ENCODE measurements at regions not wholly inside any gene's neighbourhood (a gene's known extent, or its start where the extent isn't known, plus 50 kb on each side); places are given as distances from the start of the nearest gene placed in this dataset.

DNA sequence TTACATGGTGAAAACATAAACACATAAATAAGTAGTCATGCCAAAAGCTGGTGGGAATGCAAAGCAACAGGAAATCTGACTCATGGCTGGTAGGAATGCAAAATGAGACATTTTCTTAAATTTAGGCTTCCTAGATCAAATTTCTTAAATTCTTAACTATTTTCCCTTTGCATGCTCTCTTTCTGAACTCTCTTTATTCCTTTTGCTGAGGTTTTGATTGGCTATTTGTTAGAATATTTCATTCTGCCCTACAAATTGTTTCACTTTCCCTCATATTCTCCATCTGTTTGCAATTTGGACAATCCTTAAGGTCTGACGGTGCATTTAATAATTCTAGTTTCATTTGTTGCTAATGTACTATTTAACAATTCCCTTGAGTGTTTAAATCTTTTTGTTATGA, 437.5 kb upstream of the RGS17 start:
- H3K4me3 Mint-ChIP-seq, result no peak overlapping the region
- ChIA-PET POLR2A (no interaction called here), CTCF (no interaction called here)
- no peaks in the 10 kb centered on the region for H3K4me1 Mint-ChIP-seq
- ATAC-seq (ENCODE audit: low read depth) (no peak), DNase-seq (no peak)
- H3K36me3 Mint-ChIP-seq (ENCODE audit: low read depth), result no peaks in the 10 kb centered on the region
- H3K9me3 Mint-ChIP-seq, result no peaks in the 10 kb centered on the region
- no peaks in the 10 kb centered on the region for H3K27me3 Mint-ChIP-seq
- intact Hi-C loops (cut with micrococcal nuclease), result no loop called here
- no peak overlapping the region for H3K27ac Mint-ChIP-seq
- TF ChIP-seq, protein P1, sequence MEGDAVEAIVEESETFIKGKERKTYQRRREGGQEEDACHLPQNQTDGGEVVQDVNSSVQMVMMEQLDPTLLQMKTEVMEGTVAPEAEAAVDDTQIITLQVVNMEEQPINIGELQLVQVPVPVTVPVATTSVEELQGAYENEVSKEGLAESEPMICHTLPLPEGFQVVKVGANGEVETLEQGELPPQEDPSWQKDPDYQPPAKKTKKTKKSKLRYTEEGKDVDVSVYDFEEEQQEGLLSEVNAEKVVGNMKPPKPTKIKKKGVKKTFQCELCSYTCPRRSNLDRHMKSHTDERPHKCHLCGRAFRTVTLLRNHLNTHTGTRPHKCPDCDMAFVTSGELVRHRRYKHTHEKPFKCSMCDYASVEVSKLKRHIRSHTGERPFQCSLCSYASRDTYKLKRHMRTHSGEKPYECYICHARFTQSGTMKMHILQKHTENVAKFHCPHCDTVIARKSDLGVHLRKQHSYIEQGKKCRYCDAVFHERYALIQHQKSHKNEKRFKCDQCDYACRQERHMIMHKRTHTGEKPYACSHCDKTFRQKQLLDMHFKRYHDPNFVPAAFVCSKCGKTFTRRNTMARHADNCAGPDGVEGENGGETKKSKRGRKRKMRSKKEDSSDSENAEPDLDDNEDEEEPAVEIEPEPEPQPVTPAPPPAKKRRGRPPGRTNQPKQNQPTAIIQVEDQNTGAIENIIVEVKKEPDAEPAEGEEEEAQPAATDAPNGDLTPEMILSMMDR (IDR thresholded peaks at IDR 0.05), result no peak

DNA sequence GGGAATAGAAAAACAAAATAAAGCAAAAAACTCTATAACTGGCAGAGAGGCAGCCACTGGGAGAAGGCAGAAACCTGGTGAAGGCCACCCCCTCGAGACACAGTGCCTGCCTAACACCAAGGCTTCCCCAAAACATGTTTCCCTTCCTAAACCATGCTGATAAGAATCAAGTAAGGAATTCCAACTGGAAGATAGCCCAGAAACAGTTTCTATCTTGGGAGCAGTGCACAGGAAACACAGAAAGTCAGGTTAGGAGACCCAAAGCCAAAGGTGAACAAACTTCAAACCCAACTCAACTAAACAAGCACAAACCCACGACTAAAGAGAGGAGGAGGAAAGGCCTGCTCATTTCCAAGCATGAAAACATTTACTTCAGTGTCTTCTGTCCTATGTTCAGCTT, 433.7 kb upstream of the RGS17 start:
- POLR2A ChIA-PET, result no interaction called here
- Mint-ChIP-seq H3K27ac (no peak overlapping the region), H3K4me3 (no peak overlapping the region), H3K4me1 (no peaks in the 10 kb centered on the region), H3K27me3 (no peaks in the 10 kb centered on the region), H3K9me3 (no peaks in the 10 kb centered on the region), H3K36me3 (ENCODE audit: low read depth) (no peaks in the 10 kb centered on the region)
- intact Hi-C loops (cut with micrococcal nuclease), result no loop called here
- no peak for ATAC-seq (ENCODE audit: low read depth)
- CTCF ChIA-PET, result no interaction called here
- DNase-seq, result no peak
- TF ChIP-seq, protein P1 (IDR thresholded peaks at IDR 0.05), result no peak

DNA sequence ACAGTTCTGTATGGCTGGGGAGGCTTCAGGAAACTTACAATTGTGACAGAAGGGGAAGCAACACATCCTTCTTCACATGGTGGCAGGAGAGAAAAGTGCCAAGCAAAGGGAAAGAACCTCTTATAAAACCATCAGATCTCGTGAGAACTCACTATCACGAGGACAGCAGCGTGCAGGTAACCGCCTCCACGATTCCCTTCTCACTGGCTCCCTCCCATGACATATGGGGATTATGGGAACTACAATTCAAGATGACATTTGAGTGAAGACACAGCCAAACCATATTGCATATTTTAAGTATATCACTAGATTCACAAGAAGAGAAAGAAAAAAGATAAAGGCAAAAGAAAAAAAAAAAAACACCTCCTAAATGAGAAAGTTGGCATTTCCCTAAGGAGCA, 431.9 kb upstream of the RGS17 start:
- intact Hi-C loops (cut with micrococcal nuclease), result no loop called here
- TF ChIP-seq, protein P1 (IDR thresholded peaks at IDR 0.05), result no peak
- CTCF ChIA-PET, result no interaction called here
- DNase-seq, result no peak
- Mint-ChIP-seq H3K36me3 (ENCODE audit: low read depth) (no peaks in the 10 kb centered on the region), H3K27ac (no peak overlapping the region), H3K4me1 (no peaks in the 10 kb centered on the region), H3K4me3 (no peak overlapping the region), H3K27me3 (no peaks in the 10 kb centered on the region), H3K9me3 (no peaks in the 10 kb centered on the region)
- POLR2A ChIA-PET, result no interaction called here
- ATAC-seq (ENCODE audit: low read depth), result no peak

DNA sequence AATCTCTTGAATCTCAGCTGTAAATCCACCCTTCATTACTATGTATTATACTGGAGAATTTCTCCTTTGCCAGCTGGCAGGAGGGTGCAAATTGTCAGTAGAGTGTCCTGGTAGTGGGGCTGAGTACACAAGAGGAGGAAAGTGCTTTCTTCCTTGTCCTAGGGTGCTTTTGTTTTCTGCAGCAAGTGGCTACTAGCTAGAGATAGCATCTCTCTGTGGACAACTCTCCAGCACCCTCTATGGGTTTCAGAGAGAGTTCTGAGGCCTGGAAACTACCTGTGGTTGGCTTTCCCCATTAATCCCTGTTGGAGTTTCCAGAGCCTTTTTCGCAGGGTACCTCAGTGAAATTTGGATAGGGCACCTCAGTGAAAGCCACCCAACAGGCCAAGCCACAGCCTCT, 422.5 kb upstream of the RGS17 start:
- Mint-ChIP-seq H3K27me3 (no peaks in the 10 kb centered on the region), H3K36me3 (ENCODE audit: low read depth) (no peaks in the 10 kb centered on the region), H3K9me3 (no peaks in the 10 kb centered on the region), H3K27ac (no peak overlapping the region), H3K4me1 (no peaks in the 10 kb centered on the region), H3K4me3 (no peak overlapping the region)
- ChIA-PET POLR2A (no interaction called here), CTCF (no interaction called here)
- no peak for DNase-seq
- intact Hi-C loops (cut with micrococcal nuclease), result no loop called here
- TF ChIP-seq, protein P1 (IDR thresholded peaks at IDR 0.05), result no peak
- ATAC-seq (ENCODE audit: low read depth), result no peak

DNA sequence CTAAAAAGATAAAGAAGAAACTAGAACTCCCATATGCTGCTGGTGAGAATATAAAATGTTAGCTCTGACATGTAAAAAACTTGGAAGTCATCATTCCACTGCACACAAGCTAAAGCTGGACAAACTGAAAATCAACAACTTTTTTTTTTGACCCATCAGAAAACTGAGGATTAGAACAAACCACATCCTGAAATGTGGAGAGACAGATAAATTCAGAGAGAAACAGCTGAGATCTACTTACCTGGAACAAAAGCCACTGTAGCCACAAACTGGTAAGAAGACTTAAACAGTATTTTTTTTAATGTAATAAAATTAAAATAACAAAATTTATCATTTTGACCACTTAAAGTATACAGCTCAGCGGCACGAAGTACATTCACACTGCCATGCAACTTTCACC, 408.5 kb upstream of the RGS17 start:
- intact Hi-C loops (cut with micrococcal nuclease), result no loop called here
- H3K27me3 Mint-ChIP-seq, result no peaks in the 10 kb centered on the region
- H3K27ac Mint-ChIP-seq, result no peak overlapping the region
- H3K4me1 Mint-ChIP-seq, result no peaks in the 10 kb centered on the region
- no peak overlapping the region for H3K4me3 Mint-ChIP-seq
- H3K9me3 Mint-ChIP-seq, result peaks cover under 1% of the 10 kb centered on the region
- ATAC-seq (ENCODE audit: low read depth), result no peak
- DNase-seq, result no peak
- POLR2A ChIA-PET, result no interaction called here
- CTCF ChIA-PET, result no interaction called here
- TF ChIP-seq, protein P1 (IDR thresholded peaks at IDR 0.05), result no peak
- H3K36me3 Mint-ChIP-seq (ENCODE audit: low read depth), result no peaks in the 10 kb centered on the region
